Muscle of back (tissue), 3 donors: ENCODE measurements at regions not wholly inside any gene's neighbourhood (a gene's known extent, or its start where the extent isn't known, plus 50 kb on each side); places are given as distances from the start of the nearest gene placed in this dataset.

Experiments
- DNase-seq, 3 donors: peaks; one replicate each; pipeline versions ENCODE4 v3.0.0 to v3.0.0-alpha.2; 2013

DNA sequence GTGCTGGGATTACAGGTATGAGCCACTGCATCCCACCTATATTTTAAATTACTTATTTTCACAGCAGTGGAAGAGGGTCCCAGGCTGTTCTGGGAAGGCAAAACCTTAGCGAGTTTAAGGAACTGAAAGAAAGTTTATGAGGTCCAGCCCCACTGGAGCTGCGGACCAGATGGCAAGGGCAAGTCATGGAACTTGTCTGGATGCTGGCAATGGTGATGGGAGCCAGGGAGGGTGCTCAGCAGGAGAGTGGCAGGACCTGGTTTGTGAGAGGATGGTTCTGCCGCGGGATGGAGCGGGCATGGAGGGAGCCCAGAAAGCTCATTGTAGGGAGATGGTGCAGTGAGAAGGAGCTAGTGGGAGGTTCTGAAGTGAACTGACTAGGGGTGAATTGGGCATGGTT lies 50.6 kb upstream of the SLC45A1 start:
- no peak for DNase-seq

DNA sequence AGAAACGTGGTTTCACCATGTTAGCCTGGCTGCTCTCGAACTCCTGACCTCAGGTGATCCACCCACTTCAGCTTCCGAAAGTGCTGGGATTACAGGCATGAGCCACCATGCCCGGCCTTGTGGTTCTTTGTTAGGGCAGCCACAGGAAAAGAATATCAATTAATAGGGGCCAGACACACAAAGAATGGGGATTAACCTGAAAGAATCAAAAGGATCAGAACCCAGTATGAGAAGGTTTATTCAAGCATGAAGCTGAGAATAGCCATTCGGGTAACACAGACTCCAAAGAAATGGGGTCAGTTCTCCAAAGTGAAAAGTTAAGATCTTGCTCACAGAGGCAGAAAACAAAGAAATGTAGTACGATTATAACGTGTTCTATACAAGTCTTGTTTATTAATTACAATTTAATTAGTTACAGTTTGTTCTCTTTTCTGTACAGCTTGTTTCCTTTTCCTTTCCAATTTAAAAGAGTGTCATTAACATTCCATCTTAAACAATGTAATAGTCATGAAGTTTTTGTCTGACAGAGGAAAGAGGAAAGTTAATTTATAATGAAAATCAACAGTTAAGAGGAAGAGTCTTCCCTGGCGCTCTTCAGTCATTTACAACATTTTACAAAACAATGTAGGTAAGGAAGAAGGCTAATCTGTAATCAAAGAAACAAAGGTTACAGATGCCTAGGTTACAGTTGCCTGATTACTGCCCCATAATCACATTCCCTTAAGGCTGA lies 51.3 kb upstream of the SLC45A1 start:
- no peak for DNase-seq

DNA sequence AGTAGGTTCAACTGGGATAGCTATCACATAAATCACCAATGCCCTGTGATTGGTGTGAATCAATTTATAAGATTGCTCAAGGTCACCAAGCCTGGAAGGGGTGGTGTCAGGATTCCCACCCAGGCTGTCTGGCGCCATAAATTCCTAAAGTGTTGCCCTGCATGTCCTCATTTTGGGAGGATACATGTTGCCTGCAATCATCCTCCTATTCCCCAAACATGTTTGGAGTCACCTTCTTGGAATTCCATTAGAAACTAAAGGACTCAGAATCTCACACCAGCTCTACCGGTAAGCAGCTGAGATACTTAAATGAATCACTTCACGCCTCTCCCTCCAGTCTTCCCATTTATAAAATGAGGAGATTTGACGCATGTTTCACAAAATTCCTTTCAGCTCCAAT lies 54.1 kb upstream of the SLC45A1 start:
- no peak for DNase-seq

DNA sequence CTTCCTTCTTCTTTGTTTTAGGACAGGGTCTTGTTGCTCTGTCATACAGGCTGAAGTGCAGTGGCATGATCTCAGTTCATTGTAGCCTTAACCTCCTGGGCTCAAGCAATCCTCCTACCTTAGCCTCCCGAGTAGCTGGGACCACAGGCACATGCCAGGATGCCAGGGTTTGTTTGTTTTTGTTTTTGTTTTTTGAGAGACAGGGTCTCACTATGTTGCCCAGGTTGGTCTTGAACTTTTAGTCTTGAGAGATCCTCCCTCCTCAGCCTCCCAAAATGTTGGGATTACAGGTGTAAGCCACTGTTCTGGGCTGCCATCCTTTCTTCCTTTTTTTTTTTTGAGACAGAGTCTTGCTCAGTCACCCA lies 56.5 kb upstream of the SLC45A1 start:
- DNase-seq, result no peak

DNA sequence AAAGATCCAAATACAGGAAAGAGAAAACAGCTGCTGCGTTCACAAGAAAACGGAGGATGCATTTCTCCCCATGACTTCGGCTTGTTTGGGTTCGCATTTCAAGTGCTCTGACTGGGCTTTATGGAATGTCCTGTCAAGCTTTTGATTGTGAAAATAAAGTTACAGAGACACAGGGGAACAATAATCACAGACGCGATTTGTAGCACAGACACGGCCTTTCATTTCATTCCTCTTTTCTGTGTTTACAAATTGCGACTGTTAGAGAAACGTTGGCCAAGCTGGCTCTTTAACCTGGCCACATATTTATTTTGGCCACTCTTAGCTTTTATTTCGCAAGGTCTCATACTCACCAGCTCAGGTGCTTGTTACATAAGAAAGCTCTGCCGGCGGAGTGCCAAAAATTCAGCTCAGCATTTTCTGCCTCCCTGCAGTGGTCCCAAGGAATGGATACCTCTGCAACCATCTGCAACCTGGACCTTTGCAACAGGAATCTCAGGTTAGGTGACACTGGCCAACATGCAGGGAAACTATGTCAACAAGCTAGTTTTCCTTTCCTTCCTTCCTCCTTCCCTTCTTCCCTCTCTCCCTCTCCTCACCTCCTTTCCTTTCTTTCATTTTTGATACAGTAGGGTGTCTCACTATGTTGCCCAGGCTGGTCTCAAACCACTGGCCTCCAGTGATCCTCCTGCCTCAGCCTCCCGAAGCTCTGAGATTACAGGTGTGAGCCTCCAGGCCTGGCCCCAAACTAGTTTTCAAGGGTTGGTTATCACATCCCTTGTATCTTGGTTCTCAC lies 58.2 kb upstream of the SLC45A1 start:
- DNase-seq, result peak in 1 of 3 donors; percentile 15

DNA sequence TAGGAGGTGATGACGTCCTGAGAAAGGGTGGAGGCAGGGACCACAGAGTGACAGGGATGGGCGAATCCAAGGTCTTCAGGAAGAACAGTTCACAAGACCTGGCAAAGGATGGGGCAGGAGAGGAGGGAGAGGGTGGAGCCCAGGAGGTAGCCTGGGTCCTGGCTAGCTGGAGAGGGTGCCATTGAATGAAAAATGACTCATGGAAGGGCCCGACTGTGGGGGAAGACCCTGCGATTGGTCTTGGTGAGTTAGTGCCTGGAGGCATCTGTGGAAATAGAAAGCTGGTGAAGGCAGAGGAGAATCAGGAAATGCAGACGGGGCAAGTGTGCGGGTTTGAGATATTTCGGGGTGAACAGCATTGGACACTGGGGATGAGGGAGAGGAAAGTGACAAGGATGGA lies 60.3 kb upstream of the SLC45A1 start:
- DNase-seq, result no peak

DNA sequence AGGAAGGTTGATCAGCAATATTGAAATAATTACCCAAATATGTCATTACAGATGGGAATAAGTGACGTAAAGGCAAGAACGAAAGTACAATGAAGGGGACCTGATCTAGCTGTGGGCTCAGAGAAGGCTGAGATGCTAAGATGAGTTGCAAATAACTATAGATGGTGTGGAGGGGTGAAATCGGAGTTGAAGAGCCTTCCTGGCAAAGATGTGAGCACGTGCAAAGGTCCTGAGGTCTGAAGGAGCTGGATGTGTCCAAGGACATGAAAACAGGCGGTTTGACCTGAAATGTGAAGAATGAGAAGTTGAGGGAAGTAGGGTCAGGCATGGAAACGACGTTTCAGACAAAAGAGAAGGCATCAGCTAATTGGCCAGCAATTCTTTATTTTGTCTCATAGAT lies 61.6 kb upstream of the SLC45A1 start:
- DNase-seq, result no peak

DNA sequence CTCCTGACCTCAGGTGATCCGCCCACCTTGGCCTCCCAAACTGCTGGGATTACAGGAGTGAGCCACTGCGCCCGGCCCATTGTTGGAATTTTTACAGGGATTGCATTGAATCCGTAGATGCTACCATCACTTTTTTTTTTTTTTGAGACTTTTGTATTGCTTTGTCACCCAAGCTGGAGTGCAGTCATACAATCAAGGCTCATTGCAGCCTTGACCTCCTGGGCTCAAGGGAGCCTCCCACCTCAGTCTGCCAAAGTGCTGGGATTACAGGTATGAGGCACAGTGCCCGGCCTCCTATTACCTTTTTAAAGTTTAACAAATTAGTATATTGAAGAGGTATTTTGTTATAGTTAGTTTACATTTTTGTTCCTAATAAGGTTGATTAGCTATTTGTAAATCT lies 62.2 kb upstream of the SLC45A1 start:
- DNase-seq, result no peak

DNA sequence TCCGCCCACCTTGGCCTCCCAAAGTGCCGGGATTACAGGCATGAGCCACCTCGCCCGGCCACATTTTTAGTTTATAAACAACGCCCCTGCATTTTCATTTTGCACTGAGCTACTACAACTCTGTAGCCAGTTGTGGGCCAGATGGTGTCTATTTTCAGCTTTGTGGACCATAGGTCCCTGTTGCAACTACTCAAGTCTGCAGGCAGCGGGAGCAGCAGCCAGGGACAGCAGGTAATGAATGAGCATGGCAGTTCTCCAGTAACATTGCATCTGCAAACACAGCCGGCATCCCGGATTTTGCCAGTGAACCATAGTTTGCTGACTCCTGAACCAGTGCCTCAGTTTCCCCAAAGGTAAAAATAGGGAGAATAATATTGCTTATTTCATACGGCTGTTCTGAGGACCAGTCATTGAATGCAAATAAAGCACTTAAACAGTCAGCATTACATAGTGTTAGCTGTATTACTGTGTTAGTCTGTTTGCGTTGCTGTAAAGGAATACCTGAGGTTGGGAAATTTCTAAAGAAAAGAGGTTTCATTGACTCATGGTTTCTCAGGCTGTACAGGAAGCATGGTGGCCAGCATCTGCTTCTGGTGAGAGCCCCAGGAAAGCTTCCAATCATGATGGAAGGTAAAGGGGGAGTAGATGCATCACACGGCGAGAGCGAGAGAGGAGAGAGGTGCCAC lies 65.5 kb upstream of the SLC45A1 start:
- DNase-seq, result no peak

DNA sequence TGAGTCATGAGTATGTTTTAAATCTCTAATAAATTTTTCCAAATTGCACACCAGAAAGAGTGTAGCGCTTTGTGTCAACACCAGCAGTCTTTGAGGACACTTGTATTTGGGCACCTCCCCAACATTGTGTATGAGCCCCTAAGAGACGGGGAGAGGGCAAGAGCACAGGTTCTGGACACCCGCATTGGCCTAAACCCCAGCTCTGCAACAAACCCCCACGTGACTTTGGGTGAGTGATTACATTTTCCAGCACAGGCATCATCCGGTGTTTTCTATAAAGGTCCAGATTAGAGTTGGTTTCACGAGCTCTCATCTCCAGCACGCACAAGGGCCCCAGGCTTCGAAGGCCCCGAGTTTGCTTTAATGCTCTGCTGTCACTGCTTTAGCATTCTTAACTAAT lies 66.3 kb upstream of the SLC45A1 start:
- no peak for DNase-seq

DNA sequence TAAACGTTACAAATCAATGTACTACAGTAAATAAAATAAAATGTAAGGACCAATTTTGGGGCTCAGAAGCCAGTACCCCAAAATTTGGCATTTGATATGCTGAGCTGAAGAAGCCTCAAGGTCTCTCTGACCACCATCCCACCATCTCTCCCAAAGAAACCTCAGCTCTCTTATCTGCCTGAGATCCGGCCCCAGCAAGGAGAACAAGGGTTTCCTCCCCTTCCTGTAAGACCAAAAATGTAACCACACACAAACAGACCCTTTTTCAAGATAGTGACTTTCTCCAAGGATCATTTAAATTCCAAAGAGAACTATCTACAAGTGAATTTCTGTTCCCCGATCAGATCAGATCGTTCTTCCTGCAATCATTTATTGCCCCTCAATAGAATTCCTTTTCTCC lies 68.1 kb upstream of the SLC45A1 start:
- DNase-seq, result no peak

DNA sequence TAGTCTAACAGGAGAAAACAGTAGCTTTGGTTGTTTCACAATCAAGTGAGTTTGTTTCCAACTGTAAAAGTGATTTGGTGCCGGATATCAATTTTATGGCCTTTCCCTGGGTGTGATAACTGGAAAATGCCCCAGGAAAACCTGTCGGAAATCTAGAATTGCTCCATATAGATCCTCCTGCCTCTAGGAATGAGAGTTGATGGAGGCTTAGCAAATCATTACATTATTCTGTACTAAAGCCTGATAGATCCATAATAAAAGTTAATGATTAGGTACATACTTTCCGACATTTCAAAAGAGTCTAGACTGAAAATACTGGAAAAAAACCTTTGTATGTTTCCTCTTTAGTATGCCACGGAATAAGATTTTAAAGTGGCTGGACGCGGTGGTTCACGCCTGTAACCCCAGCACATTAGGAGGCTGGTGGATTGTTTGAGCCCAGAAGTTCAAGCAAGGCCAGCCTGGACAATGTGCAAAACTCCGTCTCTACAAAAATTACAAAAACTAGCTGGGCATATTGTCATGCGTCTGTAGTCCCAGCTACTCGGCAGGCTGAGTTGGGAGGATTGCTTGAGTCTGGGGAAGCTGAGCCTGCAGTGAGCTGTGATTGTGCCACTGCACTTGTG lies 70.0 kb upstream of the SLC45A1 start:
- no peak for DNase-seq

DNA sequence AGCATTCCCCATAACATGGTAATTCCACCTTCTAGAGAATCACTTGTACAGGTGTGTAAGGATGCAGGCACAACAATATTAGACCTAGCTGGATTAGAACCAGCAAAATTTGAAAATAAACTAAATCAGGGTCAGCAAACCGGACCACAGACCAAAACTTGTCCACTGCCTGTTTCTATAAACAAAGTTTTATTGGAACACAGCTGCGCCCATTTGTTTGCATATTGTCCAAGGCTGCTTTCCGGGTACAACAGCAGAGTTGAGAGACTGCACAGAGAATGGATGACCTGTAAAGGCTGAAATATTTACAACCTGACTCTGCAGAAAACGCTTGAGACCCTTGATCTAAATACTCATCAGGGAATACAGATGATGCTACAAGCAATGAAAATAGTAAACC lies 73.6 kb upstream of the SLC45A1 start:
- no peak for DNase-seq

DNA sequence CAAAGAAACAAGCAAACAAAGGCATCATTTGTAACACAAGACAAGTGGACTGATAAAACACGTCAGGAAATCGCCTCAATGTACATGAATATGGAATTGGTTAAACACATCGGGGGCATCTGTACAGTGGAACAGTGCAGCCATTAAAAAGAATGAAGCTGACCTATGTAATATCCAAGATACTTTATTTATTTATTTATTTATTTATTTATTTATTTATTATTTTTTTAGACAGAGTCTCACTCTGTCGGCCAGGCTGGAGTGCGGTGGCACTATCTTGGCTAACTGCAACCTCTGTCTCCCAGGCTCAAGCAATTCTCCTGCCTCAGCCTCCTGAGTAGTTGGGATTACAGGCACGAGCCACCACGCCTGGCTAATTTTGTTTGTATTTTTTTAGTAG lies 75.4 kb upstream of the SLC45A1 start:
- no peak for DNase-seq

DNA sequence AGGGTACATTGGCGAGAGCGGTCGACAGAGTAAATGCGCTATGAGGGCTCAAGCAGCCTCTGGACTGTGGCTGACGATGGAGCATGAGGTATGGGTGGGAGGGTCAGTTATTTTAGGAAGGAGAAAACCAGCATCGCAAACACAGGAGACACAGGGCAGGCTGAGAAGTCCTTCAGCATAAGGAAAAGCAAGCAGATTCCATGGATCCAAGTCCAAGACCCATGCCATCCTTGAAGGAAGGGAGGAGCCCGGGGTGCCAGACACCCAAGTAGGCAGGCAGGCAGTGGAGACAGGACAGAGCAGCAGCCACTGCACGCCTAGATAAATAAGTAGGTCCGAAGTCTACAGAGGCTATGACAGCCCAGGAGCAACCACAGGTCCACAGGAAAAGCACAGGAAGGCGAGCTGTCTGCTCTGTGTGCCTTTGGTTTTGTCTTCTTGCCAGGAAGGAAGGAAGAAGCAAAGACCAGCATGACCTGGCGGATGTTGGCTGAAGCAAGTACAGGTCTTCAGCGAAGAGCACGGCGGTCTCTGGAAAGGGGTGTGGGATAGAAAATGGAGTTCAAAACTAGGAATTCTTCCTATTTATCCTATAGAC lies 76.4 kb upstream of the SLC45A1 start:
- no peak for DNase-seq

DNA sequence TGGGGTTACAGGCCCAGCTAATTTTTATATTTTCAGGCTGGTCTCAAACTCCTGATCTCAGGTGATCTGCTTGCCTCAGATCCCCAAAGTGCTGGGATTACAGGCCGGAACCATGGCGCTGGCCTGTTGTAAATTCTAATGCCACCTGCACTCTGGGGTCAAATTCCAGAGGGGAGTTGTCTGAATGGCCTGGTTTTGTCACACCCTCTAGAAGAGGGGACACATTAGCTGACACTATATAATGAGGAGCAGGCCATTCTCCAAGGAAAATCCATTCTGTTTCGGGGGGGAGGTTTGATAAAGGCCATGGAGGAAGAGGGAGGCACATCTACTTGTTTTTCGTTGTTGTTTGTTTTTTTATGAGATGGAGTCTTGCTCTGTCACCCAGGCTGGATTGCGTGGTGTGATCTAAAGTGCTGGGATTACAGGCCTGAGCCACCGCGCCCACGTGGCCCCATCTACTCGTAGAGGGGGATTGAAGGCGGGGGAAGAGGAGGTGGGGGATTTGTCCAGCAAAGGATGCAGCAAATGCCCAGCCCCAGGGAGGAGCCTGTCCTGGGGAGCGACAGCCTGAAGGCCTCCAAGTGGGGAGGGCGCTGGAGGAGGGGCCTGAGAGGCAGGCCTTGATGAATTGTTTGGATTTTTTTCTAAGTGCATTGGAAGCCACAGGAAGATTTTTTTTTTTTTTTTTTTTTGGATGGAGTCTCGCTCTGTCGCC lies 78.4 kb upstream of the SLC45A1 start:
- no peak for DNase-seq

DNA sequence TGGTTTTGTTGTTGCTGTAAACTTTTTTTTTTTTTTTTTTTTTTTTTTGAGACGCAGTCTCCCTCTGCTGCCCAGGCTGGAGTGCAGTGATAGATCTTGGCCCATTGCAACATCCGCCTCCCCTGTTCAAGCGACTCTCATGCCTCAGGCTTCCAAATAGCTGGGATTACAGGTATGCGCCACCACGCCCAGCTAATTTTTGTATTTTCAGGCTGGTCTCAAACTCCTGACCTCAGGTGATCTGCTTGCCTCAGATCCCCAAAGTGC lies 78.9 kb upstream of the SLC45A1 start:
- no peak for DNase-seq

DNA sequence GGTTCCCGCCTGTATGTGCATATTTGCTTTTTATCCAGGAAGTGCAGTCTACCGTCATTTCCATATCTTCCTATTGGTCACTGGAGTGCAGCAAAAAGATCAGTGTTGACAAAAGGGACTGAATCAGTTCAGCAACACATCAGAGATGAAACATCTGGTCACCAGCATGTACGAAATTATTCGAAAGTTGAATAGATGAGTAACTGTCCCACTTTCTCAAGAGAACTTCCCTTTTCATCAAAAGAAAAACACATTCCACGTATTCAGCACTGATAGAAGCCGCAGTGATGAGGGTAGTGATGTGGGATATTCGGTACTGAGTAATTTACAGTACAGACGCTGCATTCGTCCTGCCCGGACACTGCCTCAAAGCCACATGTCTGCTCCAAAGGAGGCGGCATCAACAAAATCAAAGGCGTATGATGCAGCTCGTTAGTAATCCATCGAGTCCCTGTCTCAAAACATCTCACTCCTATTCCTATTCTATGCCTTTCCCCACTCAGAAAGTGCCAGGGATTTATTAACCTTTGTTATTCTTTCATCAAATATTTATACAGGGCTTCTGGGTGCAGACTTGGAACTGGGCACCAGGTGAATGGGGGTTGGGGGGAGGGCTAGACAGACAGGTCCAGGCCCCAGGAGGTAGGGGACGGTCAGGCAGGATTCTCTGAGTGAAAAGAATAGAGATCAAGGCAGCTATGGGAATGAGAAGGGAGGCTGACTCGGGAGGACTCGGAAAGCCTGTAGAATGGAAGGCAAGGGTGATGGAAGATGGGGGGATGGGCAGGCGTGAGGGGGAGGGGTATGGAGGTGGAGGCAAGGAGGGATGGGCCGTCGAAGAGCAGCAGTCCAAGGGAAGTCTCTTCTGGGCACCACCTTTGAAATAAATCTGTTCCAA lies 79.5 kb upstream of the SLC45A1 start:
- peak in 2 of 3 donors; percentile 45 to 82 for DNase-seq

DNA sequence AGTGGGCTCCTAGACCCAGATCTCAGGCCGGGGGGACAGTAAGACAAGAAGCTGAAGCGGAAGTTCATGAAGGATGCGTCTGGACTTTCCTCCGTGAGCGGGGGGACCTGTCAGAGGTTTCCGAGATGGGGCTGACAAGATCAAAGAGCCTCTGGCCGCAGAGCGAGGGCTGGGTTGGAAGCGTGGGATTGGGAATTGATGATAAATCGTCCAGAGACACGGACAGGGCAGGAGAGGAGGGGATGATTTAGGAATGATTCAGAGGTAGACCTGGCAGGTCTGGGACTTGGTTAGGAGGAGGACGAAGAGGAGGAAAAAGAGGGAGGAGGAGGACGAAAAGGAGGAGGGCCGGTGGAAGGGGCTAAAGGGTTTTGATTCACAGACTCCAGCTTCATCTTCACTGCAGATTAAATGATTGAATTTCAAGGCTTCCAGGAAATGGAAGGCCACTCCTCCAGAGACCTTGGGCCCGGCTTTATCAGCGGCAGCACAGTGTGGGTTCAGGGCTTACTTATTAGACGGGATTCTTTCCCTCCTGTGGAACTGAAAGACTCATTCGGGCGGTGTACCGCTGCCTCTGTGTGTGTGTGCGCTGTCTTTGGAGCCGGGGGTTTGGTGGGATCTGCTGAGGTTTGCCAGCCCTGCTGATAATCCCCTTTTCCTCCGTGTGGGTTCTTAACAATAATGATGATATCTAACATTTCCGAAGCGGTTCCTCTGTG lies 85.7 kb upstream of the SLC45A1 start:
- no peak for DNase-seq

DNA sequence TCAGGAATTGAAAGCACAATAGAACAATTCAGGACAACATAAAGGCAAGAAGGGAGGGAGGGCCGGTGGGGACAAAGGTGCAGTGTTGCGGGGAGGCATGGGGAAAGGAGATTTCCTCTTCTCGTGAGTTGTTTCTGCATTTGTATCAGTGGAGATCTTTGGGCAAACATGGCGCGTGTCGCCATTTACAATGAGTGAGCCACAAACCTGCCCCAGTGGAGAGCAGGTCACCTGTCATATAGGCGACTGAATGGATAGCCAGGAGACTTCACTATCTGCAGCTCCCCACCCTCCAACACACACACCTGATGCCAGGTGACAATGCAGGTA lies 87.7 kb upstream of the SLC45A1 start:
- no peak for DNase-seq
